GM21576 (cell line): ENCODE measurements at regions not wholly inside any gene's neighbourhood (a gene's known extent, or its start where the extent isn't known, plus 50 kb on each side); places are given as distances from the start of the nearest gene placed in this dataset.
"Not testable (repeated sequence)": the region's sequence is repeated elsewhere in the genome, so short reads cannot be mapped to it uniquely, and the experiment has no call there.

Experiments
- ATAC-seq: cut with Tn5 transposase; IDR thresholded peaks from one replicate; pipeline ENCODE4 v1.9.1; 2021; ENCODE audit warnings: mild to moderate bottlenecking, moderate library complexity; ENCODE audit not compliant: unreplicated experiment

GRCh38 chr1:193419295-193419694 is 232.9 kb upstream of the B3GALT2 start:
- ATAC-seq, result no peak

- ATAC-seq, result no peak
These were observed 232.3 kb upstream of the B3GALT2 start for GRCh38 chr1:193418745-193419058.

GRCh38 chr1:193417945-193418744 is 231.7 kb upstream of the B3GALT2 start:
- no peak for ATAC-seq

- no peak for ATAC-seq
These were observed 231.0 kb upstream of the B3GALT2 start for GRCh38 chr1:193417403-193417802.

GRCh38 chr1:193416226-193417024 is 230.0 kb upstream of the B3GALT2 start:
- no peak for ATAC-seq

- no peak for ATAC-seq
These were observed 228.8 kb upstream of the B3GALT2 start for GRCh38 chr1:193415256-193415655.

GRCh38 chr1:193413376-193413775 is 227.0 kb upstream of the B3GALT2 start:
- ATAC-seq, result no peak

- no peak for ATAC-seq
These were observed 226.3 kb upstream of the B3GALT2 start for GRCh38 chr1:193412748-193413147.

- no peak for ATAC-seq
These were observed 225.3 kb upstream of the B3GALT2 start for GRCh38 chr1:193411714-193412113.

- ATAC-seq, result no peak
These were observed 224.8 kb upstream of the B3GALT2 start for GRCh38 chr1:193411215-193411614.

GRCh38 chr1:193408782-193409293 is 222.4 kb upstream of the B3GALT2 start:
- no peak for ATAC-seq

- ATAC-seq, result peak; percentile 79
These were observed 220.5 kb upstream of the B3GALT2 start for GRCh38 chr1:193406901-193407300.

GRCh38 chr1:193404236-193404635 is 217.8 kb upstream of the B3GALT2 start:
- ATAC-seq, result no peak

GRCh38 chr1:193402977-193403376 is 216.6 kb upstream of the B3GALT2 start:
- no peak for ATAC-seq

GRCh38 chr1:193402037-193402436 is 215.6 kb upstream of the B3GALT2 start:
- ATAC-seq, result no peak

GRCh38 chr1:193394336-193394735 is 207.9 kb upstream of the B3GALT2 start:
- ATAC-seq, result no peak

- ATAC-seq, result no peak
These were observed 206.3 kb upstream of the B3GALT2 start for GRCh38 chr1:193392686-193393085.

GRCh38 chr1:193388683-193389082 is 202.3 kb upstream of the B3GALT2 start:
- no peak for ATAC-seq

- ATAC-seq, result no peak
These were observed 201.8 kb upstream of the B3GALT2 start for GRCh38 chr1:193388165-193388564.

- no peak for ATAC-seq
These were observed 201.0 kb upstream of the B3GALT2 start for GRCh38 chr1:193387406-193387805.

GRCh38 chr1:193378451-193378850 is 192.0 kb upstream of the B3GALT2 start:
- ATAC-seq, result not testable (repeated sequence)

GRCh38 chr1:193377472-193377871 is 191.1 kb upstream of the B3GALT2 start:
- ATAC-seq, result no peak
